ENCODE measurements at regions not wholly inside any gene's neighbourhood (a gene's known extent, or its start where the extent isn't known, plus 50 kb on each side); places are given as distances from the start of the nearest gene placed in this dataset.

GRCh38 chr3:178456621-178457285, 79.5 kb upstream of the KCNMB2 start:
- no peak for DNase-seq

- no peak for DNase-seq
These were observed 78.7 kb upstream of the KCNMB2 start for GRCh38 chr3:178457511-178457910.

- no peak for DNase-seq
These were observed 77.8 kb upstream of the KCNMB2 start for GRCh38 chr3:178458313-178459037.

DNA sequence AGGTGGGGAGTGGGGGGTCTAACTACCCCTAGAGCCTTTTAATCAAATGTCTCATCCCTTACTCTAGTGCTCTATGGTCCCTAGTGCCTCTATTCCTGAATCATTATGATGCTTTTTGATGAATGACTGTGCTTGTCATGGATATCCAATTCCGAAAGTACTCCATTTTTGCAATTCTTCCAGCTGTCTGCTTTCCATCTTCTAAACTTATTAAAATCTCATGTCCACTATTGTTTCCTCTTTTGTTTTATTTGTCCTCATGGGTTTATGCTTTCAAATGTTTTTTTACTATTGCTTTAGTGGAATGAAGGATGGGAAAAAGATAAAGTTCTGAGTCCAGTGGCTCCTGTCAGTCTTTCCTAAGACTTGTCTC, 77.2 kb upstream of the KCNMB2 start:
- DNase-seq: no peak

DNA sequence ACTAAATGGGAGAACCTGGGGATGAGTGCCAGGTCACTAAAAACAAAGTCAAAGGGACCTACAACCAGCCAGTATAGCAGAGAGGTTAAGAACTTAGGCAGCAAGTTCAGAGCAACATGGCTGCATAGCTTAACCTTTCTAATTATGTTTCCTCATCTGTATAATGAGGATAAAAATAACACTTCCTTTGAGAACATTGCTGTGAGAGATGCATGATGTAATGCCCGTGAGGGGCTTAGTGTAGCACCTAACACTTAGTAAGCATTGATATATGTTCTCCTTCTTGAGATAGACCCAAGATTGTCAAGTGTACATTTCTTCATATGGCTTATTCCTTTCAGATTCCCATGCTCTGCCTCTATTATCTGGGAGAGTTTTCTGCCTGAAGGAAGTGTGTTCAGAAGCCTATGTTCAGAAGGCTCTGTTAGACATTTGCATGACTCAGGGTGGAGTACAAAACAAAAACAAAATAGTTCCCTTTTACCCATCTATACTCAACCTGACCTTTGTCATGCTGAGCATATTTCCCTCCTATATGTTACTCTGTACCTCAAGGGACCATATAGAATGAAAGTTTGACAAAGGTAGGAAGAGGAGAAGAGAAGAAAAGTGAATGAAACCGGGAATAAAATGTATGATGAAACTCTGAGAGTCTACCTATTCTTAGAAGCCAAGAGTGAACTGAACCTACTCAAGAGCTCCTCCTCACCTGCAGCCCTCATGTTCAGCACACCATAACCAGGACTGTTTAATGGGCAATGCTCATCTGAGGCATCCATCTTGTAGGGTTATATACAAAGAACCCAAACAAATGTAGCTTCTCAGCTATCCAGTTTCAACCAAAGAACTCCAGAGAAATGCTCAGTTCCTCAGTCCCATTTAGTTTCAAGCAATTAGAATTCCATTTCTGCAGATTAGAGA, 70.7 kb upstream of the KCNMB2 start:
- DNase-seq: no peak

GRCh38 chr3:178472941-178473340, 63.3 kb upstream of the KCNMB2 start:
- DNase-seq: no peak

GRCh38 chr3:178474526-178474925, 61.7 kb upstream of the KCNMB2 start:
- no peak for DNase-seq

DNA sequence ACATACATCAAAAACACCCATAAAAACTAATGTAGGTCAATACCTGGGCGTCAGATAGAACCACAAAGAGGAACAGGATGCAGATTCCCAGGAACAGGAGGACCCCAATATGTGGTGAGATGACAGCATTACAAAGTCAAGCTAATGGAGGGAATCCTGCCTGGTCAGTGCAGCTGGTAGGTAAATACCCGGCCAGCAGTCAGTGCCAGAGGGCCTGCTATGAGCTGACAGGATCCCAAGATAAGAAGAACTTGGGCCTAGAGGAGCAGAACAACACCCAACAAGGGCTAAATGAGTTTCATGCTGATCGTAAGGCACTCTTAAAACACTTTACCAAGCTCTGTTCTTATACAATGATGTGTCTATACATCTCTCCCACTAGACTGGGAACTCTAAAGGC, 61.2 kb upstream of the KCNMB2 start:
- DNase-seq: no peak

DNA sequence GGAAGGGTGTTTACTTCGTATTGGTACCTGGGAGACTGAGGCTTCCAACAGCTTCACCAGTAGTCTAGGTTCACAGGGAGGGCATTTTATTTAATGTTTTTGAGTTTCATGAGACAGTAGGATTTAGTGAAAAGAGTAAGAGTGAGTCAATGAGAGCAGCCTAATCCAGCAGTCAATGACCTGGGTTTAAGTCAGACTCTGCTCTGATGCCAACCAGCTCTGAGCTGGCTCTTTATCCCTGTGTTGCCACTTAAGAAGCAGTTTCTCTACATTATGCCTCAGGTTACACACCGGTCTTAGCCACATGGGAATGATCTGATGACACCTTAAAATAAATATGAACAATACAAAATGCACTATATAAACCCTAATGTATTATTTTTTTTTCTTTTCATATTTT, 59.4 kb upstream of the KCNMB2 start:
- DNase-seq: no peak

DNA sequence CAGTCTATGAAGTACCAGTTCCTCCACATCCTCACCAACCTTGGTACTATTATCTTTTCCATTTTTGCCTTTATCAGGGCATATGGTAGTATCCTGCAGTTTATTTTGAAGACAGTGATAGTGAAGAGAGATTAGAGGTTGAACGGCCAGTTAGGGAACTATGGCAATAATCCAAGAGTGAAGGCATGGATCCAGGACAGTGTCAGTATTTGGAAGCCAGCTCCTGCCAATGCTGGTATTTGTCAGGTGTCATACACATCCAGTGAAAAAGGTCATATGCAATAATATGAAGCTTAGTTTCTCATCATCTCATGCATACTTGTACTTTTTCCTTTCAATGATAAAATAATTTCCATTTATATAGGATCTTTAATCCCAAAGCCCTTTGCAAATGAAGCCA, 56.8 kb upstream of the KCNMB2 start:
- DNase-seq: no peak

DNA sequence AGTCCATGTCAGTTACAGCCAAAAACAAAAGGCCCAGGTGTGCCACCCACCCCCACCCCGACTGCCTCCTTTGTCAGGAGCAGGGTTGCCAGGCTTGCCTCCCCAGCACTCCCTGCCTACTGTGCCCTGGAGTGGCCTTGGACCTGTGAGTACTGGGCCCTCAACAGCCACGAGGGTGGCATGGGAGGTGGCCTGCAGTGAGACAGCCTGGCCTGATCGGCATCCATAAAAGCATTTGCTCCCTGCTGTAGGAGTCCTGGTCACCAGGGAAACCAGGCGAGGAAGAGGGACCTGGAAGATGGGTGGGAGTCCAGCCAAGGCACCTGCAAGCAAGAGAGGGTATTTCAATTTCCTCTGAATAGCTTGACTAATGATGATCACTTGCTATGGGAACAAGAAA, 56.4 kb upstream of the KCNMB2 start:
- DNase-seq: no peak

DNA sequence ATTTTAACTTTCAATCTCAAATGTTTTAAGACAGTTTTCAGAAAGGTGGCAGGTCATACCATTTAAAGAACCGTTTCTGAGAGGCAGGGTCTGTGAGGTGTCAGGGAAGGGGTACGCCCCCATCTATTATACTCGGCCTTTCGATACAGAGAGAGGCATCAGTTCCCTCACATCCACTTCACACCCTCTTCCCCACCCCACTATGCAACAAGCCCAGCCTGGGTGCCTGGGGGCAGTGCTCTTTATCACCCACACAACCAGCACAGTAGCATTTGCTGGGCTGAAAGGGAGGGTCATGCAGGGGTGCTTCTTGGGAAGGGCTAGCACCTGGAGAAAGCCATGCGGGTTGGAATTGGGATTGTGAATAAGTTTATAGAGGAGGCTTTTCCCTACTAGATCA, 56.0 kb upstream of the KCNMB2 start:
- no peak for DNase-seq

- DNase-seq: no peak
These were observed 55.4 kb upstream of the KCNMB2 start for GRCh38 chr3:178480795-178481194.

DNA sequence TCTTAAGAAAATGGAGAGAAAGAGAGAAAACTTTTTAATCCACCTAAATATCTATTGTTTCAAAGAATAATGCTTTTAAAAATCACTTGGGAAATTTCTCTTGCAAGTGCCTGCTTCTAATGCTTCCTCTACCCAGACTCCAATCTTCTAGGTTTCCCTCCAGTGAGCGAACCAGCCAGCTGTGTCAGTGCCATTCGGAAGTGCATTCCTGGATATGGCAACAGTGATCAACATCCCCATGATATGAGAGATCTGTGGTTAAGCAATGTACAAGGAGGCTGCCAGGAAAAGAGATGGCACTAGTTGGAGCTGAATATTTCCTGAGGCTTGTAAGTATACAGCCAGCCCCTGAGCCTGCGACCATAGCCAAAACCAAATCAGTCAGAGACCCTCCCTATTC, 53.3 kb upstream of the KCNMB2 start:
- no peak for DNase-seq

DNA sequence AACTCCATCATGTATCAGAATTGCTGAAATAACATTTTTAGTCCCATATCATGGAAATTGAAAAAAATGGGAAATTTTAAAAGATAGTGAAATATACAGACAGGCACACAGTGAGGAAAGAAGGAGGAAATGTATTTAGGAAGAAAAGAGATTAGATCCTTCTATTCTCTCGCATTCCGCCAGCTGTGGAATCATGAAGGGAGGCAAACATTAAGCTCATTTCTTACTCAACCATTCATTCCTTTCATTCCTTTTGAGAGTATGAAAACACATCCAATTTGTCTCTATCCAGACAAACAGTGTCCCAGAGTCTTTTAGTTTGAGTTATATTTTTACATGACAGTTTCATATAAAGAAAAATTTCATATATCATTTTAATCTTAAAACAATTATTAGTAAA, 52.5 kb upstream of the KCNMB2 start:
- no peak for DNase-seq

- no peak for DNase-seq
These were observed 50.5 kb upstream of the KCNMB2 start for GRCh38 chr3:178485756-178486155.

Measured in Kasumi-1 (cell line).